IMR-90 (cell line): ENCODE measurements at regions not wholly inside any gene's neighbourhood (a gene's known extent, or its start where the extent isn't known, plus 50 kb on each side); places are given as distances from the start of the nearest gene placed in this dataset.
A peak's percentile ranks its signal among the peaks of the same experiment; 100 is the strongest.

ENCODE experiments used
- MXI1 ChIP-seq: IDR thresholded peaks from 2 replicates; pipeline ENCODE4 v1.6.1; 2012; ENCODE audit warnings: low read depth, mild to moderate bottlenecking, low read length, moderate library complexity, borderline replicate concordance
- NFE2L2 ChIP-seq: fragments of 150-350 bp; IDR thresholded peaks from 2 replicates; pipeline ENCODE4 v1.6.1; 2016; ENCODE audit warnings: low read depth, mild to moderate bottlenecking, low read length
- POLR2A ChIP-seq: IDR thresholded peaks from 2 replicates; pipeline ENCODE4 v1.6.1; 2012; ENCODE audit warnings: mild to moderate bottlenecking, low read depth, low read length
- RAD21 ChIP-seq: IDR thresholded peaks from 2 replicates; pipeline ENCODE4 v1.6.1; 2012; ENCODE audit warnings: low read length, improper control_type of control experiment
- USF2 ChIP-seq: fragments of 150-350 bp; IDR thresholded peaks from 2 replicates; pipeline ENCODE4 v1.6.1; 2017; ENCODE audit warnings: mild to moderate bottlenecking, antibody characterized with exemption, low read length, low read depth
- TF ChIP-seq, protein P1 (sequence below): conservative IDR thresholded peaks from 2 replicates; pipeline ENCODE4 v1.5.1; 2012; ENCODE audit warnings: mild to moderate bottlenecking, low read depth, low read length, improper control_type of control experiment

DNA sequence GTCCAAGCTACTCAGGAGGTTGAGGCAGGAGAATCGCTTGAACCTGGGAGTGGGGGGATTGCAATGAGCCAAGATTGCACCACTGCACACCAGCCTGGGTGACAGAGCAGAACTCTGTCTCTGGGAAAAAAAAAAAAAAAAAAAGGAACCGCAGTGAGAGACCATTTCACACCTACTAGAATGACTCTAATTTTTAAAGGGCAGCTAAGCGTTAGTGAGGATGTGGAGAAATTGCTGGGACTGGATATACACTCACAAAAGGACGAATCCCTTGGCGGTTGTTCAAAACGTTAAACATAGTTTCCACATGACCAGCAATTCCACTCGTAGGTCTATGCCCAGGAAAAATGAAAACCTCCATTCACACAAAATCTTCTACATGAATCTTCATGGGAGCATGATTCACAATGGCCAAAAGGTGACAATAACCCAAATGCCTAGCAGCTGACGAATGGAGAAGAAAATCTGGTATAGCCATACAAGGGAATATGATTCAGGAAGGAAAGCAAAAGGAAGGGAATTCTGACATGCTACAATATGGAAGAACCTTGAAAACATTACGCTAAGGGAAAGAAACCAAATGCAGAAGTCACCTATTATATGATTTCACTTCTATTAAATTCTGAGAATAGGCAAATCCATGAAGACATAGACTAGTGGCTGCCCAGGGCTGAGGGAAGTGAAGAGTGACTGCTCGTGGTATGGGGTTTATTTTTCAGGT lies 127.0 kb downstream of the CHSY1 start:
- peak; percentile 16; the same call in 1 of the 2 replicates for TF ChIP-seq RAD21
- TF ChIP-seq MXI1 = no peak
- TF ChIP-seq, protein P1, sequence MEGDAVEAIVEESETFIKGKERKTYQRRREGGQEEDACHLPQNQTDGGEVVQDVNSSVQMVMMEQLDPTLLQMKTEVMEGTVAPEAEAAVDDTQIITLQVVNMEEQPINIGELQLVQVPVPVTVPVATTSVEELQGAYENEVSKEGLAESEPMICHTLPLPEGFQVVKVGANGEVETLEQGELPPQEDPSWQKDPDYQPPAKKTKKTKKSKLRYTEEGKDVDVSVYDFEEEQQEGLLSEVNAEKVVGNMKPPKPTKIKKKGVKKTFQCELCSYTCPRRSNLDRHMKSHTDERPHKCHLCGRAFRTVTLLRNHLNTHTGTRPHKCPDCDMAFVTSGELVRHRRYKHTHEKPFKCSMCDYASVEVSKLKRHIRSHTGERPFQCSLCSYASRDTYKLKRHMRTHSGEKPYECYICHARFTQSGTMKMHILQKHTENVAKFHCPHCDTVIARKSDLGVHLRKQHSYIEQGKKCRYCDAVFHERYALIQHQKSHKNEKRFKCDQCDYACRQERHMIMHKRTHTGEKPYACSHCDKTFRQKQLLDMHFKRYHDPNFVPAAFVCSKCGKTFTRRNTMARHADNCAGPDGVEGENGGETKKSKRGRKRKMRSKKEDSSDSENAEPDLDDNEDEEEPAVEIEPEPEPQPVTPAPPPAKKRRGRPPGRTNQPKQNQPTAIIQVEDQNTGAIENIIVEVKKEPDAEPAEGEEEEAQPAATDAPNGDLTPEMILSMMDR = no peak
- TF ChIP-seq USF2 = 0 out of 2 replicates have a peak, but pooled peaks have one; percentile 2
- TF ChIP-seq POLR2A = no peak; the same call in 1 of the 2 replicates
- TF ChIP-seq NFE2L2 = 0 out of 2 replicates have a peak, but pooled peaks have one; percentile 5
